GM21723 (cell line): ENCODE measurements at regions not wholly inside any gene's neighbourhood (a gene's known extent, or its start where the extent isn't known, plus 50 kb on each side); places are given as distances from the start of the nearest gene placed in this dataset.

Experiments
- ATAC-seq: cut with Tn5 transposase; IDR thresholded peaks from one replicate; pipeline ENCODE4 v1.9.1; 2021; ENCODE audit warnings: mild to moderate bottlenecking, moderate library complexity; ENCODE audit not compliant: unreplicated experiment

- ATAC-seq, result no peak
These were observed 56.3 kb upstream of the SLC22A11 start for GRCh38 chr11:64499261-64500004.

GRCh38 chr11:64500176-64501013, 55.3 kb upstream of the SLC22A11 start:
- ATAC-seq, result no peak

- no peak for ATAC-seq
These were observed 54.0 kb upstream of the SLC22A11 start for GRCh38 chr11:64501500-64502427.

GRCh38 chr11:64502634-64503033, 53.1 kb upstream of the SLC22A11 start:
- ATAC-seq, result no peak

GRCh38 chr11:64503186-64503753, 52.5 kb upstream of the SLC22A11 start:
- no peak for ATAC-seq

GRCh38 chr11:64504999-64505398, 50.7 kb upstream of the SLC22A11 start:
- ATAC-seq, result no peak
